ENCODE measurements at regions not wholly inside any gene's neighbourhood (a gene's known extent, or its start where the extent isn't known, plus 50 kb on each side); places are given as distances from the start of the nearest gene placed in this dataset.

GRCh38 chrX:5632061-5632614 is 596.5 kb downstream of the NLGN4X start:
- Histone ChIP-seq H2AFZ (ENCODE audit: low read length) (no peak overlapping the region), H3K9ac (ENCODE audit: low read length) (no peak overlapping the region), H3K79me2 (ENCODE audit: insufficient read depth, low read length) (no peaks in the 10 kb centered on the region), H3K4me3 (ENCODE audit: low read depth, low read length, poor library complexity, severe bottlenecking) (no peak overlapping the region), H3K27me3 (ENCODE audit: insufficient read depth, low read length) (no peaks in the 10 kb centered on the region), H3K4me2 (ENCODE audit: low read length) (no peak overlapping the region), H4K20me1 (ENCODE audit: insufficient read depth, low read length) (no peaks in the 10 kb centered on the region), H3K4me1 (ENCODE audit: insufficient read depth, low read length, severe bottlenecking) (no peaks in the 10 kb centered on the region), H3K36me3 (ENCODE audit: insufficient read depth, low read length) (no peaks in the 10 kb centered on the region), H3F3A (ENCODE audit: insufficient read depth, low read length) (no peaks in the 10 kb centered on the region), H3K9me2 (ENCODE audit: low read depth, low read length) (no peaks in the 10 kb centered on the region), H3K9me3 (ENCODE audit: low read length) (no peaks in the 10 kb centered on the region), H3K27ac (ENCODE audit: low read depth, low read length, poor library complexity, severe bottlenecking) (no peak overlapping the region)
- no peak for TF ChIP-seq EZH2 (IDR thresholded peaks at IDR 0.05; ENCODE audit: borderline replicate concordance, low read length)
- no peak for TF ChIP-seq CTCF (IDR thresholded peaks at IDR 0.05; ENCODE audit: low read length)

GRCh38 chrX:5617666-5618065 is 611.0 kb downstream of the NLGN4X start:
- Histone ChIP-seq H3K9ac (ENCODE audit: low read length) (no peak overlapping the region), H3K27me3 (ENCODE audit: insufficient read depth, low read length) (no peaks in the 10 kb centered on the region), H3K9me2 (ENCODE audit: low read depth, low read length) (no peaks in the 10 kb centered on the region), H3F3A (ENCODE audit: insufficient read depth, low read length) (no peaks in the 10 kb centered on the region), H3K4me3 (ENCODE audit: low read depth, low read length, poor library complexity, severe bottlenecking) (no peak overlapping the region), H3K9me3 (ENCODE audit: low read length) (no peaks in the 10 kb centered on the region), H3K4me1 (ENCODE audit: insufficient read depth, low read length, severe bottlenecking) (no peaks in the 10 kb centered on the region), H3K4me2 (ENCODE audit: low read length) (no peak overlapping the region), H3K27ac (ENCODE audit: low read depth, low read length, poor library complexity, severe bottlenecking) (no peak overlapping the region), H2AFZ (ENCODE audit: low read length) (no peak overlapping the region), H3K79me2 (ENCODE audit: insufficient read depth, low read length) (no peaks in the 10 kb centered on the region), H3K36me3 (ENCODE audit: insufficient read depth, low read length) (no peaks in the 10 kb centered on the region), H4K20me1 (ENCODE audit: insufficient read depth, low read length) (no peaks in the 10 kb centered on the region)
- TF ChIP-seq EZH2 (IDR thresholded peaks at IDR 0.05; ENCODE audit: borderline replicate concordance, low read length): no peak
- no peak for TF ChIP-seq CTCF (IDR thresholded peaks at IDR 0.05; ENCODE audit: low read length)

- Histone ChIP-seq H3K27ac (ENCODE audit: low read depth, low read length, poor library complexity, severe bottlenecking) (no peak overlapping the region), H3K4me3 (ENCODE audit: low read depth, low read length, poor library complexity, severe bottlenecking) (no peak overlapping the region), H4K20me1 (ENCODE audit: insufficient read depth, low read length) (no peaks in the 10 kb centered on the region), H3K27me3 (ENCODE audit: insufficient read depth, low read length) (no peaks in the 10 kb centered on the region), H3K9me2 (ENCODE audit: low read depth, low read length) (no peaks in the 10 kb centered on the region), H3K36me3 (ENCODE audit: insufficient read depth, low read length) (no peaks in the 10 kb centered on the region), H3K79me2 (ENCODE audit: insufficient read depth, low read length) (no peaks in the 10 kb centered on the region), H3F3A (ENCODE audit: insufficient read depth, low read length) (no peaks in the 10 kb centered on the region), H3K4me2 (ENCODE audit: low read length) (no peak overlapping the region), H3K9me3 (ENCODE audit: low read length) (no peaks in the 10 kb centered on the region), H3K9ac (ENCODE audit: low read length) (no peak overlapping the region), H3K4me1 (ENCODE audit: insufficient read depth, low read length, severe bottlenecking) (no peaks in the 10 kb centered on the region), H2AFZ (ENCODE audit: low read length) (no peak overlapping the region)
- no peak for TF ChIP-seq EZH2 (IDR thresholded peaks at IDR 0.05; ENCODE audit: borderline replicate concordance, low read length)
- no peak for TF ChIP-seq CTCF (IDR thresholded peaks at IDR 0.05; ENCODE audit: low read length)
These were observed 633.1 kb downstream of the NLGN4X start for GRCh38 chrX:5595570-5595969.

Data from OCI-LY1 (cell line).